ENCODE measurements at regions not wholly inside any gene's neighbourhood (a gene's known extent, or its start where the extent isn't known, plus 50 kb on each side); places are given as distances from the start of the nearest gene placed in this dataset.

DNA sequence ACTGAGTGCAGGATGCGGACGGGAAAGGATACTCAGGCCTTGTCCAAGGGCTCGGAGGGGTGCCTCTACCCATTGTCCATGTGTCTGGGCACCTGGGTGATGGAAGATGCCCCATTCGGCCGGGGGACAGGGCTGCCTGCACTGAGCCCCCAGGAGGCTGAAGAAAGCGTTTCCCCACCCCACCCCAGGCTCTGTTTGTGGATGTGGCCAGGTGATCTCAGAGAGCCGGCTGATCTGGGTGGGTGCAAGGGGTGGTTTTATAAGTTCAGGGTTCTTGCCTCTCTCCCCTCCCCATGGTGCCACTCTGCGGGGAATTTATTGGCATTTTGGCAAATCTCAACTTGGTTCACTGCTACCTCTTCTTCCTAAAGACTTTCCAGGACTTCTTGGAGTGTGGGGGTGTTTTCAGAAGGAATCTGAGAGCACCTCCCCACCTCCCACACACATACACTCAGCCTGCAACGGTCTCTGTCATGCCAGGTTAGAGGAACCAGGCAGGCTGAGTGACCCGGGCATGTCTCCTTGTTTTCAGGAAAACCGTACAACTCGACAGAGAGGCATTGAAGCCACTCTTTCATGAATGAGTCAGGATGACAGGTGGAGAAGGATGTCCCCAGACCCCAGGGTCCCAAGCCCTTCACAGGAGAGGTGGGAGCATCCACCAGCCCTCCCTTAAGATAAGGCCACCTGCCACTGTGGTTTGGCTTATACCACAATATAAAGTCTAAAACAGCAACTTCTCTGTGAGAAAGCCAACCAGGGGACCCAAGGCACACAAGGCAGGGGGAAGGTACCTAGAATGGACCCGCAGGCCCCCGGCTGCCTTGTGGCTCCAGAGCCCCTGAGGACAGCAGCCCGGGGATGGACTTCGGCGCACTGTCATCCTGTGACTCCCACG is 174.9 kb downstream of the ETS2 start:
- 63 to 81% methylated on average over 18 of the region's 18 CpGs for WGBS, 2 donors
- Histone ChIP-seq H3K4me1 (ENCODE audit: control insufficient read depth in 5 of 5, insufficient read depth in 5 of 5, low read length in 5 of 5) (peaks cover 10 to 13% (median 11%) of the 10 kb centered on the region in 5 donors), H3K9me3 (ENCODE audit: control insufficient read depth in 4 of 4, insufficient read depth in 3 of 4, low read length in 3 of 4) (no peaks in the 10 kb centered on the region), H3K27me3 (ENCODE audit: control insufficient read depth in 3 of 3, insufficient read depth in 3 of 3, low read length in 2 of 3) (no peaks in the 10 kb centered on the region), H3K9ac (ENCODE audit: insufficient read depth in 1 of 2, low read length in 2 of 2) (no peak overlapping the region), H3K36me3 (ENCODE audit: control insufficient read depth in 4 of 4, insufficient read depth in 4 of 4, low read length in 4 of 4) (no peaks in the 10 kb centered on the region), H3K27ac (ENCODE audit: low read depth in 1 of 2, low read length in 1 of 2) (no peak overlapping the region), H3K4me3 (no peak overlapping the region)
- ATAC-seq (ENCODE audit: insufficient read depth, low FRiP score), result no peak
- no peak for TF ChIP-seq CTCF (IDR thresholded peaks at IDR 0.05; ENCODE audit: control extremely low read depth, extremely low read depth)
- no peak for DNase-seq

DNA sequence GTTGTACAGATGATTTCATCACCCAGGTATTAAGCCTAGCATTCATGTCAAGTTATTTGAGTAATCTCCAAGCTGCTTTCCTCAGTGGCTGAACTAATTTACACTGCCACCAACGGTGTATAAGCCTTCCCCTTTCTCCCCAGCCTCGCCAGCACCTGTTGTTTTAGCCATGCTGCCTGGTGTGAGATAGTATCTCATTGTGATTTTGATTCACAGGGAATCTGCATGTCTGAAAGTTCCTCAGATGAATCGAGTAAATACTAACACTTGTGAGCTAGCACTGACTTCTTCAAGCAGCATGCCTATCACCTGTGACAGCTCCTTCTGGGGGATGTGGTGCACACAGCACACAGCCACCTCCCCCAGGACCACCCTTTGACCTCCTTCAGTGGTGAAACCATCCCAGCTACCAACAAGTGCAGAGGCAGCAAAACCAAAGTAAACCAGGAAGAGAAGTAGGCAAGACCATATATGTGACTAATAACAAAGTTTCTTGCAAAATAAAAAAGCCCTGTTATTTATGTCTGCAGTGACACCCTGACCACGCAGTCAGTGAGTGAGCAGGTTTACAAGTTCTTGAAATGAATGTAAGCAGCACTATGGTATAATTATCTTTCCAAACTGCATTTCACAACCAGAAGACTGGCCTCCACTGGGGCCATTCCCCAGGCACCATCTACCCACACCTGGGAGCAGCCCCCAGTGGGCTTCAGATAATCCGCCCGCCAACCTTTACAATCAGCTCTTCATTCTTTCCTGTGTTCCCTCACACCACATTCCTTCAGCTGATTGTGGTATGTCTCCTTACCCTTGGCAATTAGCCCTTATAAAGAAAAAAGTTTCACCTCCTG is 173.8 kb downstream of the ETS2 start:
- no peak for TF ChIP-seq CTCF (IDR thresholded peaks at IDR 0.05; ENCODE audit: control extremely low read depth, extremely low read depth)
- no peak for ATAC-seq (ENCODE audit: insufficient read depth, low FRiP score)
- Histone ChIP-seq H3K27me3 (ENCODE audit: control insufficient read depth in 3 of 3, insufficient read depth in 3 of 3, low read length in 2 of 3) (no peaks in the 10 kb centered on the region), H3K9me3 (ENCODE audit: control insufficient read depth in 4 of 4, insufficient read depth in 3 of 4, low read length in 3 of 4) (no peaks in the 10 kb centered on the region), H3K4me1 (ENCODE audit: control insufficient read depth in 5 of 5, insufficient read depth in 5 of 5, low read length in 5 of 5) (peaks cover 0 to 8% (median 1%) of the 10 kb centered on the region in 5 donors), H3K36me3 (ENCODE audit: control insufficient read depth in 4 of 4, insufficient read depth in 4 of 4, low read length in 4 of 4) (no peaks in the 10 kb centered on the region), H3K27ac (ENCODE audit: low read depth in 1 of 2, low read length in 1 of 2) (no peak overlapping the region), H3K4me3 (no peak overlapping the region), H3K9ac (ENCODE audit: insufficient read depth in 1 of 2, low read length in 2 of 2) (no peak overlapping the region)
- WGBS, 2 donors, result 52 to 63% methylated on average over 6 of the region's 6 CpGs
- no peak for DNase-seq

GRCh38 chr21:38976900-38977299 is 171.2 kb downstream of the ETS2 start:
- Histone ChIP-seq H3K4me1 (ENCODE audit: control insufficient read depth in 5 of 5, insufficient read depth in 5 of 5, low read length in 5 of 5) (peaks cover 0 to 4% (median 0%) of the 10 kb centered on the region in 5 donors), H3K36me3 (ENCODE audit: control insufficient read depth in 4 of 4, insufficient read depth in 4 of 4, low read length in 4 of 4) (no peaks in the 10 kb centered on the region), H3K27ac (ENCODE audit: low read depth in 1 of 2, low read length in 1 of 2) (no peak overlapping the region), H3K9ac (ENCODE audit: insufficient read depth in 1 of 2, low read length in 2 of 2) (no peak overlapping the region), H3K9me3 (ENCODE audit: control insufficient read depth in 4 of 4, insufficient read depth in 3 of 4, low read length in 3 of 4) (no peaks in the 10 kb centered on the region), H3K4me3 (no peak overlapping the region), H3K27me3 (ENCODE audit: control insufficient read depth in 3 of 3, insufficient read depth in 3 of 3, low read length in 2 of 3) (no peaks in the 10 kb centered on the region)
- ATAC-seq (ENCODE audit: insufficient read depth, low FRiP score) (no peak), DNase-seq (no peak)
- TF ChIP-seq CTCF (IDR thresholded peaks at IDR 0.05; ENCODE audit: control extremely low read depth, extremely low read depth), result no peak
- WGBS, 2 donors, result 71 to 88% methylated on average over 8 of the region's 8 CpGs

All from lung (tissue), 11 donors.